ENCODE measurements at regions not wholly inside any gene's neighbourhood (a gene's known extent, or its start where the extent isn't known, plus 50 kb on each side); places are given as distances from the start of the nearest gene placed in this dataset.

GRCh38 chr6:14582749-14583148 lies 465.2 kb downstream of the CD83 start:
- ChIA-PET POLR2A (no interaction called here), CTCF (no interaction called here), SMC1A (ENCODE audit: uncharacterized antibody, unreplicated experiment) (no interaction called here), RAD21 (ENCODE audit: unreplicated experiment) (no interaction called here)
- no peak overlapping the region for H3K4me2 ChIP-seq (ENCODE audit: control insufficient read depth, insufficient read depth)
- no TSS peak for BruUV-seq (replicated peaks)
- H3K27ac ChIP-seq (ENCODE audit: control insufficient read depth, insufficient read depth), result no peak overlapping the region
- no peaks in the 10 kb centered on the region for H4K20me1 ChIP-seq (ENCODE audit: control insufficient read depth, insufficient read depth)
- H3K4me3 ChIP-seq, result no peak overlapping the region
- DNase-seq (ENCODE audit: low read depth, low spot score) (no peak), FAIRE-seq (no peak), ATAC-seq (no peak)
- H2AFZ ChIP-seq (ENCODE audit: control insufficient read depth, low read depth, low read length), result no peak overlapping the region
- no peak overlapping the region for H3K9ac ChIP-seq (ENCODE audit: control insufficient read depth, insufficient read depth, low read length)
- in situ Hi-C loops (cut with MboI) (no loop called here), intact Hi-C loops (cut with micrococcal nuclease; ENCODE audit: unreplicated experiment) (no loop called here)
- no peaks in the 10 kb centered on the region for H3K9me3 ChIP-seq (replicated peaks; ENCODE audit: control insufficient read depth, insufficient read depth, low read length)
- H3K4me1 ChIP-seq (ENCODE audit: control insufficient read depth, insufficient read depth, low read length), result no peaks in the 10 kb centered on the region
- H3K36me3 ChIP-seq (ENCODE audit: control insufficient read depth in 2 of 2, insufficient read depth in 2 of 2, low read length in 1 of 2), result no peaks in the 10 kb centered on the region
- H3K79me2 ChIP-seq (ENCODE audit: control insufficient read depth, insufficient read depth, low read length), result no peaks in the 10 kb centered on the region
- H3K27me3 ChIP-seq (replicated peaks in 1 of 2; ENCODE audit: control insufficient read depth in 2 of 2, insufficient read depth in 2 of 2, low read length in 1 of 2), result no peaks in the 10 kb centered on the region
- 88% methylated on average over 1 of the region's 1 CpG for WGBS (ENCODE audit: insufficient coverage, insufficient replicate concordance, low lambda C conversion rate, missing lambda C conversion rate)
- TF ChIP-seq EZH2 (IDR thresholded peaks at IDR 0.05; ENCODE audit: borderline replicate concordance, control insufficient read depth, low read depth, low read length), result no peak
- TF ChIP-seq TCF7 (IDR thresholded peaks at IDR 0.05; ENCODE audit: borderline replicate concordance), result no peak
- no peak for TF ChIP-seq SREBF1 (IDR thresholded peaks at IDR 0.05; ENCODE audit: low read length)
- no peak for TF ChIP-seq CBX5 (IDR thresholded peaks at IDR 0.05; ENCODE audit: low read depth)
- TF ChIP-seq ETV6 (conservative IDR thresholded peaks at IDR 0.05 in 1 of 2, IDR thresholded peaks at IDR 0.05 in 1 of 2; ENCODE audit: borderline replicate concordance in 1 of 2, low read depth in 1 of 2), result no peak
- TF ChIP-seq E4F1 (IDR thresholded peaks at IDR 0.05; ENCODE audit: borderline replicate concordance, partially characterized antibody), result no peak
- no peak for TF ChIP-seq TBL1XR1 (IDR thresholded peaks at IDR 0.05; ENCODE audit: low read depth, low read length)
- TF ChIP-seq NRF1 (conservative IDR thresholded peaks at IDR 0.05; ENCODE audit: low read depth, low read length), result no peak
- TF ChIP-seq RELB (IDR thresholded peaks at IDR 0.05; ENCODE audit: low read depth), result no peak
- no peak for TF ChIP-seq ZNF687 (IDR thresholded peaks at IDR 0.05)
- no peak for TF ChIP-seq BCLAF1 (IDR thresholded peaks at IDR 0.05)
- TF ChIP-seq CEBPB (IDR thresholded peaks at IDR 0.05; ENCODE audit: borderline replicate concordance in 1 of 2, low read depth in 2 of 2, low read length in 2 of 2), result no peak

Measured in GM12878 (cell line).